ENCODE measurements at regions not wholly inside any gene's neighbourhood (a gene's known extent, or its start where the extent isn't known, plus 50 kb on each side); places are given as distances from the start of the nearest gene placed in this dataset.

GRCh38 chr6:15143086-15143485 is 102.8 kb upstream of the JARID2 start:
- no peak for ATAC-seq
- Histone ChIP-seq H3K36me3 (replicated peaks in 1 of 2; ENCODE audit: control insufficient read depth in 1 of 2, insufficient read depth in 2 of 2, low read length in 2 of 2) (no peaks in the 10 kb centered on the region), H3K4me1 (ENCODE audit: insufficient read depth, low read length) (peaks cover 3% of the 10 kb centered on the region), H3K4me3 (replicated peaks in 1 of 3; ENCODE audit: insufficient read depth in 1 of 3, low read depth in 2 of 3, low read length in 3 of 3) (no peak overlapping the region), H3K27me3 (ENCODE audit: control insufficient read depth in 1 of 2, insufficient read depth in 2 of 2, low read length in 2 of 2) (no peaks in the 10 kb centered on the region), H4K20me1 (ENCODE audit: insufficient read depth, low read length) (no peaks in the 10 kb centered on the region), H3K79me2 (ENCODE audit: insufficient read depth, low read length) (no peaks in the 10 kb centered on the region), H3K4me2 (ENCODE audit: low read depth, low read length) (no peak overlapping the region), H3K9ac (ENCODE audit: insufficient read depth, low read depth, low read length) (no peak overlapping the region), H3K27ac (ENCODE audit: extremely low read length, insufficient read depth, low read length) (no peak overlapping the region), H3K9me3 (ENCODE audit: low read length) (no peaks in the 10 kb centered on the region), H2AFZ (ENCODE audit: low read length) (no peak overlapping the region)
- no peak for FAIRE-seq
- POLR2A ChIA-PET = no interaction called here
- no peak for TF ChIP-seq ZNF441 (CRISPR knock-in tag; IDR thresholded peaks at IDR 0.05; ENCODE audit: borderline replicate concordance)
- TF ChIP-seq HOXA7 (CRISPR knock-in tag; IDR thresholded peaks at IDR 0.05) = no peak
- TF ChIP-seq KAT2B (IDR thresholded peaks at IDR 0.05; ENCODE audit: borderline replicate concordance, low read depth, low read length) = no peak
- TF ChIP-seq SMARCC2 (IDR thresholded peaks at IDR 0.05) = no peak
- TF ChIP-seq GFI1 (CRISPR knock-in tag; IDR thresholded peaks at IDR 0.05; ENCODE audit: borderline replicate concordance) = no peak
- TF ChIP-seq TBP (CRISPR knock-in tag; IDR thresholded peaks at IDR 0.05) = no peak
- no peak for TF ChIP-seq ZSCAN5A (CRISPR knock-in tag; IDR thresholded peaks at IDR 0.05; ENCODE audit: borderline replicate concordance)
- no peak for TF ChIP-seq ZNF496 (CRISPR knock-in tag; IDR thresholded peaks at IDR 0.05; ENCODE audit: insufficient replicate concordance)
- TF ChIP-seq MYC (CRISPR knock-in tag; IDR thresholded peaks at IDR 0.05; ENCODE audit: borderline replicate concordance) = no peak
- no peak for TF ChIP-seq MIXL1 (CRISPR knock-in tag; IDR thresholded peaks at IDR 0.05)
- no peak for TF ChIP-seq GABPA (IDR thresholded peaks at IDR 0.05; ENCODE audit: low read depth, low read length)
- TF ChIP-seq GABPA (CRISPR knock-in tag; IDR thresholded peaks at IDR 0.05; ENCODE audit: low read depth) = no peak
- TF ChIP-seq PAX8 (CRISPR knock-in tag; IDR thresholded peaks at IDR 0.05; ENCODE audit: borderline replicate concordance) = no peak
- no peak for TF ChIP-seq PBX3 (CRISPR knock-in tag; IDR thresholded peaks at IDR 0.05; ENCODE audit: borderline replicate concordance)
- TF ChIP-seq MXD4 (CRISPR knock-in tag; IDR thresholded peaks at IDR 0.05) = no peak
- intact Hi-C loops (cut with micrococcal nuclease; ENCODE audit: unreplicated experiment) = no loop called here
- in situ Hi-C loops (cut with HindIII; ENCODE audit: extremely low pct_ligation_motif_present, low pct_unique_long_range_greater_than_20kb) = no loop called here
- CTCF ChIA-PET (ENCODE audit: low intra/inter-chr PET ratio, low total read pairs) = no interaction called here
- no TSS peak for BruUV-seq (replicated peaks)
- no peak for DNase-seq (ENCODE audit: low spot score)
- WGBS (ENCODE audit: low lambda C conversion rate) = 11% methylated on average over 3 of the region's 3 CpGs

Measured in HepG2 (cell line).